OCI-M1 (cell line): ENCODE measurements at regions not wholly inside any gene's neighbourhood (a gene's known extent, or its start where the extent isn't known, plus 50 kb on each side); places are given as distances from the start of the nearest gene placed in this dataset.

Source experiments
- DNase-seq: peaks from one replicate; lab custom pipeline; 2025; lab: John Stamatoyannopoulos, UW

- DNase-seq = no peak
Observed at GRCh38 chr4:7127576-7127975, 59.7 kb upstream of the GRPEL1 start.

- no peak for DNase-seq
Observed at GRCh38 chr4:7126981-7127380, 59.1 kb upstream of the GRPEL1 start.

GRCh38 chr4:7124689-7125442 is 57.0 kb upstream of the GRPEL1 start:
- DNase-seq = no peak

GRCh38 chr4:7121866-7122653 is 54.2 kb upstream of the GRPEL1 start:
- DNase-seq = no peak

DNA sequence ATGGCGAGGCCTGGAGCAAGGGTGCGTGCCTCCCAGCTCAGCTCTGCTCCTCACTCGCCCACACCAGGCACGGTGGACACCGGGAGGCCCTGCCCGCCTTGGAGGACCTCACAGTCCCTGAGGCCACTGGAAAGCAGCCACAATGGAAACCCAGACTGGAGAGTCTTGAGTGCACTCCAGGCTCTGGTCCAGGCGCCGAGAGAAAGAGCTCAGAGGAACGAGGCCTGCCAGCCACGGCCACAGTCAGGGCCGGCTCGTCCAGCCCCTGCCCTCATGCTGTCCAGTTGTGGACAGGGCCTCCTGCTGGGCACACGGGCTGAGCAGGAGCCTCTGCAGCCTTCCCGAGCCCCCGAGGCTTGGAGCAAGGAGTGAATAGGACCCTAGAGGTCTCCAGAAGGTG is 53.3 kb upstream of the GRPEL1 start:
- DNase-seq = no peak

GRCh38 chr4:7120341-7120740 is 52.5 kb upstream of the GRPEL1 start:
- no peak for DNase-seq

DNA sequence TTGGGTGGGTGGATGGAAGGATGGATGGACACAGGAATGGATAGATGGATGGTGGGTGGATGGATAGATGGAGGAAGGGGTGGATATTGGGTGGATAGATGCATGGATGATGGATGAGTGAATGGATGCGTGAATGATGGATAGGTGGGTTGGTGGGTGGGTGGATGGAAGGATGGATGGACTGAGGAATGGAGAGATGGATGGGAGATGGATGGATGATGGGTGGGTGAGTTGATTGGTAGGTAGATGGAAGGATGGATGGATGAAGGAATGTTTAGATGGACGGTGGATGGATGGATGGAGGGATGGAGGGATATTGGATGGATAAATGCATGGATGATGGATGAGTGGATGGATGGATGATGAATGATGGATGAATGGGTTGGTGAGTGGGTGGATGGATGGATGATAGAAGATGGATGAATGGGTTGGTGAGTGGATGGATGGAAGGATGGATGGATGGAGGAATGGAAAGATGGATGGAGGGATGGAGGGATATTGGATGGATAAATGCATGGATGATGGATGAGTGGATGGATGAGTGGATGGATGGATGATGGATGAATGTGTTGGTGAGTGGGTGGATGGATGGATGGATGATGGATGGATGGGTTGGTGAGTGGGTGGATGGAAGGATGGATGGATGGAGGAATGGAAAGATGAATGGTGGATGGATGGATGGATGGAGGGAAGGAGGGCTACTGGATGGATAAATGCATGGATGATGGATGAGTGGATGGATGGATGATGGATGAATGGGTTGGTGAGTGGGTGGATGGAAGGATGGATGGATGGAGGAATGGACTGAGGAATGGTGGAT is 50.4 kb upstream of the GRPEL1 start:
- no peak for DNase-seq
